H1 (cell line): ENCODE measurements at regions not wholly inside any gene's neighbourhood (a gene's known extent, or its start where the extent isn't known, plus 50 kb on each side); places are given as distances from the start of the nearest gene placed in this dataset.

Experiments used
- CHD7 ChIP-seq: fragments of 300-600 bp; sonication (generic); IDR thresholded peaks from 2 replicates; pipeline ENCODE4 v1.7.1; 2012; ENCODE audit warnings: low read length, moderate library complexity, mild to moderate bottlenecking, inconsistent platforms; ENCODE audit not compliant: insufficient replicate concordance

- TF ChIP-seq CHD7, result no peak
Observed at GRCh38 chr3:13265016-13265415, 155.1 kb downstream of the NUP210 start (continued).
